Fibroblast of villous mesenchyme (primary cell): ENCODE measurements at regions not wholly inside any gene's neighbourhood (a gene's known extent, or its start where the extent isn't known, plus 50 kb on each side); places are given as distances from the start of the nearest gene placed in this dataset.

Experiments
- DNase-seq: peaks from one replicate; pipeline ENCODE4 v3.0.0-alpha.2; 2010; ENCODE audit warnings: low read depth
- H3K4me3 ChIP-seq: 2 replicates; pipeline ENCODE4 v1.5.1; 2011; ENCODE audit warnings: low read depth, mild to moderate bottlenecking, low read length
- TF ChIP-seq, protein P1 (sequence below): IDR thresholded peaks from 2 replicates; pipeline ENCODE4 v1.5.1; 2012; ENCODE audit warnings: low read depth, mild to moderate bottlenecking, low read length; ENCODE audit not compliant: insufficient read depth

DNA sequence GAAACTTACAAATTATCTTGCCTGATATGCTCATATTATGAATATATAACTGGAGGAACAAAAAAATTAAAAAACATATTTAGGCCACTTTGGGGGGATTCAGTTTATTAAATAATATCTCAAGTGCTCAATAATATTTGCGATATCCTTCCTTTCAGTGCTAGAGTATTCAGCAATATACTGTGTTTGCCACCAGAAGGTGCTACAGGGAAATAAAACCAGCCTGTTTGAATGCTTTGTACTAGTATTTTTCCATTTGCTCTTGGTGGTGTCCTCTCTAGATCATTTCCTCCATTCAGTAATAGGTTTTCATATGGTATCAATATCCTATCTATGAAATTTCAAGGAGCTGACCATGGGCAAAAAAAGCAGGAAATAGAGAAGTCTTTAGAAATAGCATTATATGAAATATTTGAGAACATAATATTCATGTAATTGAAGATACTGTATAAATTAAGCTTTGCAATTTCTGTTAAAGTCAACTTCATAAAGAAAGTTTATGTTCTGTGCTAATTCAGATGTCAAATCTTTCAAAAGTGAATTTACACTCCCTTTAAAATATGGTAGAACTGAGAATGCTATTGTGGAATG, 106.2 kb upstream of the NAV3 start:
- TF ChIP-seq, protein P1, sequence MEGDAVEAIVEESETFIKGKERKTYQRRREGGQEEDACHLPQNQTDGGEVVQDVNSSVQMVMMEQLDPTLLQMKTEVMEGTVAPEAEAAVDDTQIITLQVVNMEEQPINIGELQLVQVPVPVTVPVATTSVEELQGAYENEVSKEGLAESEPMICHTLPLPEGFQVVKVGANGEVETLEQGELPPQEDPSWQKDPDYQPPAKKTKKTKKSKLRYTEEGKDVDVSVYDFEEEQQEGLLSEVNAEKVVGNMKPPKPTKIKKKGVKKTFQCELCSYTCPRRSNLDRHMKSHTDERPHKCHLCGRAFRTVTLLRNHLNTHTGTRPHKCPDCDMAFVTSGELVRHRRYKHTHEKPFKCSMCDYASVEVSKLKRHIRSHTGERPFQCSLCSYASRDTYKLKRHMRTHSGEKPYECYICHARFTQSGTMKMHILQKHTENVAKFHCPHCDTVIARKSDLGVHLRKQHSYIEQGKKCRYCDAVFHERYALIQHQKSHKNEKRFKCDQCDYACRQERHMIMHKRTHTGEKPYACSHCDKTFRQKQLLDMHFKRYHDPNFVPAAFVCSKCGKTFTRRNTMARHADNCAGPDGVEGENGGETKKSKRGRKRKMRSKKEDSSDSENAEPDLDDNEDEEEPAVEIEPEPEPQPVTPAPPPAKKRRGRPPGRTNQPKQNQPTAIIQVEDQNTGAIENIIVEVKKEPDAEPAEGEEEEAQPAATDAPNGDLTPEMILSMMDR = peak; percentile 82
- DNase-seq = peak; percentile 71
- no peak overlapping the region for H3K4me3 ChIP-seq

DNA sequence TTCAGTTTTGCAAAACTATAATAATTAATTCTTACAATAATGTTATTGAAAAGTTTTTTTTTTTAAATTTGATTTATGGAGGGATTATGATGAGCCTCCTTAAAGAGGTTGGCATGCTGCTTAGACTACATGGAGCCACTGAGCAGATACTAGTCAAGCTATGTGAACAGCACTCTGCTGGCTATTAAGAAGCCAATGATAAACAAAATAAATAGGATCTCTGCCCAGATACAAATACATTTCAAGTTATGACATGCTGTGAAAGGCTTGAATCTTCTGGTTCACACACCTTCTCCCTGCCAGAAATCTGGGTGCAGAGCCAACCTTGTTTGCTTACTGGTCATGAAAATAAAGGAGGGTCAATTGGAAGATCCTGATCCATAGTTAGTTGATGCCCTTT, 107.4 kb upstream of the NAV3 start:
- DNase-seq = no peak
- H3K4me3 ChIP-seq = no peak overlapping the region
- TF ChIP-seq, protein P1 = no peak

DNA sequence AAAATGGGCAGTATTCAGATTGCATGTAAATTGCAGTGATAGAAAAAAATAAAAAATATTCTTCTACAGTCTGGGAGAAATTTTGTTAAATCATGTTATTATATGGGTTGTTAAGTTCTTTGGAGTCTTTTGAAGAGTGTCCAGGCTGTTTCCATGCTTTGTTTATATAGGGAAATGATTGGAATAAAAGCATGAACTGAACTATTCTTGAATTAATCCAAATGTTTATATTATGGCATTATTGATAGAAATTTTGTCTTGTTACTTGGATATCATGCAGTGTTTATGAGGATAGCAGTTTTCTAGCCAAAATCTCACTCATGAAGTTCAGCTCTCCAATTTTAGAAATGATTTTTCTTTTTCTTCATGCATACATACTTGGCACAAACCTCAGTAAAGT, 108.2 kb upstream of the NAV3 start:
- no peak for DNase-seq
- no peak overlapping the region for H3K4me3 ChIP-seq
- TF ChIP-seq, protein P1 = no peak

DNA sequence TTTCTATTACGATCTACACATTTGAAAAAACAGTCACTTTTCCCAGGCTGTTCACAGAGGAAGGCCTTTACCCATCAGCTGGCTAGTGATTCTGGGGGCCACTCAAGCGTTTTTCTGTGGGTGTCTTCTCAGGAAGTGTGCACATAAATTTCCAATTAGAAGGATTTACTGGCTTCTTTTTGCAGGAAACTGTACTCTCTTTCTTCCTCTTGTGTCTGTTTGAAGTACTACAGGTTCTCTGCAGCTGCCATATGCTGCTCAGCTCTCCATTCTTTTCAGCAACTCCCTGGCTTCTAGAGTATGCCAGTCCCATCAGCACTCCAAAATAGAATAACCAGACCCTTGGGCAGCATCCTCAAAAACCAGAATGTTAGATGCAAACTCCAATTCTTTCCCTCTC, 110.4 kb upstream of the NAV3 start:
- TF ChIP-seq, protein P1 = peak; percentile 35
- DNase-seq = no peak
- H3K4me3 ChIP-seq = no peak overlapping the region

DNA sequence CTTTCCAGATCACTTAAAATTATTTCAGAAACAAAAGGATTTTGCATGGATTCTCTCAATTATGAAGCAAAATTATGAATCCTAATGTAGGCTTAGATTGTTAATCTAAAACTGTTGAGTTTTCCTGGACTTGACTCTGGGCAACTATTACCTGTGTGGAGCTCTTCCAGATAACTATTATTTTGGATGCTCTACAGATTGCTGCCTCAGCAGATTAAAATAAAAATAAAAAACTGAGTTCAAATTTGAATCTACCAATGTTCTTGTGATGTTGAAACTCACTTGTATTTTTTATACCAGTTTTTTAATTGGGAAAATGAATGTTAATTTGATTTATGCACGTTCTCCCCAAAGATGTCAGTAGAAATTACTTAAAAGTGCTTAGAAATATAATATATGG, 120.5 kb upstream of the NAV3 start:
- no peak for DNase-seq
- no peak overlapping the region for H3K4me3 ChIP-seq
- TF ChIP-seq, protein P1 = no peak

DNA sequence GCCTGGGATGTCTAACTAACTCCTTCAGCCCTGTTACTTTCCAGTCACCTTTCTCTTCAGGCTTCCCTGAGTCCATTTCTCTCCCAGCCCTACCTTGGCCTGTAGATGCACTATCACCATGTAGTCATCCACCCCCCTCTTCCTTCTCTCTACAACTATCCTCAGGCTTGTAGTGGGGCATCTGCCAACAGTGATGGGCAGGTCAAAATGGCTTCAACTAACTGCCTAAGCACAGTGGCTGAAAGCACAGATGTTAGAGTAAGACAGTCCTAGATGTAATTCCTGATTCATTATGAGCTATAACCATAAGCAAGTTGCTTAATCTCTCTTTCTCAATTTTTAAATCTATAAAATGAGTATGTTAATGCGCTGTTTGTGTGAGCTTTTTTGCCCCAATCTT, 133.6 kb upstream of the NAV3 start:
- TF ChIP-seq, protein P1 = no peak
- DNase-seq = no peak
- no peak overlapping the region for H3K4me3 ChIP-seq

DNA sequence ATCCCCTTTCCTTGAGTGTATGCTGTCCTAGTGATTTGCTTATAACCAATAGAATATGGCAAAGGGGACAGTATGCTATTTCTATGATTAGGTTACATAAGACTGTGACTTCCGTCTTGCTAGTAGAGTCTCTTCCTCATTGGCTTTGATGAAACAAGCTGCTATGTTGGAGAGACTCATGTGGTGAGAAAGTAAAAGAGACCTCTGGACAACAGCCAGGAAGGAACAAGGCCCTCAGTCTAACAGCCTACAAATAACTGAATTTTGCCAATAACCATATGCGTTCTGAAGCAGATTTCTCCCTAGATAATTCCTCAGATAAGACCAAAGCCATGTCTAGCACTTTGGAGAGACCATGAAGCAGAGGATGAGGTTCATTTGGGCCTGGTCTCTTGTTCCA, 134.5 kb upstream of the NAV3 start:
- TF ChIP-seq, protein P1 = no peak
- H3K4me3 ChIP-seq = no peak overlapping the region
- no peak for DNase-seq
